ENCODE measurements at regions not wholly inside any gene's neighbourhood (a gene's known extent, or its start where the extent isn't known, plus 50 kb on each side); places are given as distances from the start of the nearest gene placed in this dataset.
"Not testable (repeated sequence)": the region's sequence is repeated elsewhere in the genome, so short reads cannot be mapped to it uniquely, and the experiment has no call there.

DNA sequence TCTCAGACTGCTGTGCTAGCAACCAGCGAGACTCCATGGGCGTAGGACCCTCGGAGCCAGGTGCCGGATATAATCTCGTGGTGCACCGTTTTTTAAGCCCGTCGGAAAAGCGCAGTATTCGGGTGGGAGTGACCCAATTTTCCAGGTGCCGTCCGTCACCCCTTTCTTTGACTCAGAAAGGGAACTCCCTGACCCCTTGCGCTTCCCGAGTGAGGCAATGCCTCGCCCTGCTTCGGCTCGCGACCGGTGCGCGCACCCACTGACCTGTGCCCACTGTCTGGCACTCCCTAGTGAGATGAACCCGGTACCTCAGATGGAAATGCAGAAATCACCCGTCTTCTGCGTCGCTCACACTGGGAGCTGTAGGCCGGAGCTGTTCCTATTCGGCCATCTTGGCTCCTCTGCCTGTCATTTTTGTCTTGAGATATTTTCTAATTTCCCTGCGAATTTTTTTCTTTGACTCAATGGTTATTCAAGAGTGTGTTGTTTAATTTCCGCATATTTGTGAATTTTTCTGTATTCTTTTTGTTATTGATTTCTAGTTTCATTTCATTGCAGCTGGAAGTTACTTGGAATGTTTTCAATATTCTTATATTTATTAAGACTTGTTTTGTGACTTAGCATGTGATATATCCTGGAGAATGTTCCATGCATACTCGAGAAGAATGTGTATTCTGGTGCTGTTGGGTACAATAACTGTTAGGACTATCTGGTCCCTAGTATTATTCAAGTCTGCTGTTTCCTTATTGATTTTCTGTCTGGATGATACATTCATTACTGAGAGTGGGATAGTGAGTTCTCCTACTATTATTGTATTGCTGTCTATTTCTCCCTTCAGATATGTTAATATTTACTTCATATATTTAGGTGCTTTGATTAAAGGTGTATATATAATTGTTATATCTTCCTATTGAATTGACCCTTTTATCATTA is 125.3 kb upstream of the ASB18 start:
- TF ChIP-seq CTCF (IDR thresholded peaks at IDR 0.05; ENCODE audit: low read length); EZH2 (IDR thresholded peaks at IDR 0.05; ENCODE audit: borderline replicate concordance, low read length): not testable (repeated sequence)

Measured in OCI-LY1 (cell line).